ENCODE measurements at regions not wholly inside any gene's neighbourhood (a gene's known extent, or its start where the extent isn't known, plus 50 kb on each side); places are given as distances from the start of the nearest gene placed in this dataset.

DNA sequence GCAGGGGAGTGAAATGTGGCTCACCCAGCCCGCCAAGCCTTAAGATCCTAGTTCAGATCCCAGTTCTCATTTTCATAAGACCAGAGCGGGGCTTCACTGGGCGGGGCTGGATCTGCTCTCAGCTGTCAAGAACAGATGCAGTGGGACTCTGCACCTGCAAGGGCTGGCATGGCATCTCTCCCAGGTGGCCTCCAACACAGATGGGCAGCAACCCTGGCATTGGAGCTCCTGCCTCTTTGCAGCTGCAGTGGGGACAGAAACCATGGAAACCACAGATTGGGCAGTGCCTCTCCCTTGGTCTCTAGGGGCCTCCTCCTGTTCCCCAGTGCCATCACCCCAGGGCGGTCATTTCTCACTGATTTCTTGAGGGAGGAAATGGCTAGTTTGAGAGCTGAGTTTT lies 267.7 kb downstream of the PRDM2 start:
- TF ChIP-seq, protein P1, sequence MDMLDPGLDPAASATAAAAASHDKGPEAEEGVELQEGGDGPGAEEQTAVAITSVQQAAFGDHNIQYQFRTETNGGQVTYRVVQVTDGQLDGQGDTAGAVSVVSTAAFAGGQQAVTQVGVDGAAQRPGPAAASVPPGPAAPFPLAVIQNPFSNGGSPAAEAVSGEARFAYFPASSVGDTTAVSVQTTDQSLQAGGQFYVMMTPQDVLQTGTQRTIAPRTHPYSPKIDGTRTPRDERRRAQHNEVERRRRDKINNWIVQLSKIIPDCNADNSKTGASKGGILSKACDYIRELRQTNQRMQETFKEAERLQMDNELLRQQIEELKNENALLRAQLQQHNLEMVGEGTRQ (IDR thresholded peaks at IDR 0.05) = no peak
- TF ChIP-seq HMGXB4 (CRISPR knock-in tag; IDR thresholded peaks at IDR 0.05; ENCODE audit: borderline replicate concordance) = no peak
- TF ChIP-seq MAFK (IDR thresholded peaks at IDR 0.05; ENCODE audit: partially characterized antibody) = no peak
- no peak for TF ChIP-seq RNF2 (IDR thresholded peaks at IDR 0.05; ENCODE audit: borderline replicate concordance, low read depth)
- no peak for TF ChIP-seq EP300 (IDR thresholded peaks at IDR 0.05)
- TF ChIP-seq CEBPB (IDR thresholded peaks at IDR 0.05) = no peak
- no peak for TF ChIP-seq HOXA7 (CRISPR knock-in tag; IDR thresholded peaks at IDR 0.05)
- no peak for TF ChIP-seq PHF8 (IDR thresholded peaks at IDR 0.05; ENCODE audit: borderline replicate concordance, low read depth)
- TF ChIP-seq BCL3 (IDR thresholded peaks at IDR 0.05) = no peak
- TF ChIP-seq, protein P2, sequence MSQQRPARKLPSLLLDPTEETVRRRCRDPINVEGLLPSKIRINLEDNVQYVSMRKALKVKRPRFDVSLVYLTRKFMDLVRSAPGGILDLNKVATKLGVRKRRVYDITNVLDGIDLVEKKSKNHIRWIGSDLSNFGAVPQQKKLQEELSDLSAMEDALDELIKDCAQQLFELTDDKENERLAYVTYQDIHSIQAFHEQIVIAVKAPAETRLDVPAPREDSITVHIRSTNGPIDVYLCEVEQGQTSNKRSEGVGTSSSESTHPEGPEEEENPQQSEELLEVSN (IDR thresholded peaks at IDR 0.05; ENCODE audit: borderline replicate concordance, low read depth) = no peak
- no peak for TF ChIP-seq ZNF302 (CRISPR knock-in tag; IDR thresholded peaks at IDR 0.05)
- Histone ChIP-seq H3K27ac (no peak overlapping the region), H3K4me2 (no peak overlapping the region), H3K4me3 (no peak overlapping the region), H3K9me3 (no peaks in the 10 kb centered on the region), H3K4me1 (no peaks in the 10 kb centered on the region)
- WGBS (ENCODE audit: missing lambda C conversion rate) = 0% methylated on average over 1 of the region's 4 CpGs
- FAIRE-seq = no peak
- ChIA-PET CTCF (interaction anchor here (1.2 kb wide), 1 partner anchor 139 kb away, joined by 3 read pairs; no protein-coding TSS in a partner anchor), POLR2A (no interaction called here)
- ATAC-seq = no peak
- DNase-seq (ENCODE audit: low read depth in 1 of 2, low spot score in 1 of 2) = no peak

DNA sequence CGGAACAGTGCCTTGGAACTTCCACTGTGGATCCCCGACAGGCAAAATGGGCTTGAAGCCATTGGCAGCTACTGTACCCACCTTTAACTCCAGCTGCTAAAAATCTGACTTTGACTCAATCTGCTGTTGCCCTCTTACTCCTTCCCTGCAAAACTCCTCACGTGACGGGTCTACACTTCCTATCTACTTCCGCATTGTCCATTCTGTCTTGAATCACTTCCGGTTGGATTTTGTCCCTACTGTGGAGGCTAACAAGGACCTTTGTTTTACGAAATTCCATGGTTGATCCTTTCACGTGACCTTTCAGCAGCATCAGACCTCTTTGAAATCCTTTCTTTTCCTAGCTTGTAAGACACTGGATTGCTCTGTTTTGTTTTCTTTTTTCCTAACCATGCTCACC lies 268.4 kb downstream of the PRDM2 start:
- POLR2A ChIA-PET = no interaction called here
- TF ChIP-seq MAX (IDR thresholded peaks at IDR 0.05) = no peak
- no peak for TF ChIP-seq MYC (IDR thresholded peaks at IDR 0.05; ENCODE audit: borderline replicate concordance, low read length)
- no peak for TF ChIP-seq RCOR1 (IDR thresholded peaks at IDR 0.05; ENCODE audit: low read depth, low read length)
- no peak for TF ChIP-seq TP53 (CRISPR knock-in tag; IDR thresholded peaks at IDR 0.05)
- no peak for TF ChIP-seq CBX2 (IDR thresholded peaks at IDR 0.05; ENCODE audit: borderline replicate concordance, low read depth)
- no peak for TF ChIP-seq CEBPB (IDR thresholded peaks at IDR 0.05)
- no peak for TF ChIP-seq EHF (CRISPR knock-in tag; IDR thresholded peaks at IDR 0.05)
- no peak for TF ChIP-seq PBX3 (IDR thresholded peaks at IDR 0.05)
- no peak for TF ChIP-seq RNF2 (IDR thresholded peaks at IDR 0.05; ENCODE audit: borderline replicate concordance, low read depth)
- TF ChIP-seq MAZ (IDR thresholded peaks at IDR 0.05; ENCODE audit: borderline replicate concordance, low read depth, low read length) = no peak
- no peak overlapping the region for H3K4me2 ChIP-seq
- H3K4me3 ChIP-seq = no peak overlapping the region
- FAIRE-seq = no peak
- H3K4me1 ChIP-seq = no peaks in the 10 kb centered on the region
- ATAC-seq = no peak
- H3K27ac ChIP-seq = no peak overlapping the region
- no peak for DNase-seq (ENCODE audit: low read depth in 1 of 2, low spot score in 1 of 2)
- WGBS (ENCODE audit: missing lambda C conversion rate) = 17% methylated on average over 8 of the region's 8 CpGs
- CTCF ChIA-PET = interaction anchor here (1.2 kb wide), 1 partner anchor 139 kb away, joined by 3 read pairs; no protein-coding TSS in a partner anchor
- no peaks in the 10 kb centered on the region for H3K9me3 ChIP-seq
